ENCODE measurements at regions not wholly inside any gene's neighbourhood (a gene's known extent, or its start where the extent isn't known, plus 50 kb on each side); places are given as distances from the start of the nearest gene placed in this dataset.

- TF ChIP-seq MYC (IDR thresholded peaks at IDR 0.05; ENCODE audit: low read depth, low read length), result no peak
- TF ChIP-seq MYC (CRISPR knock-in tag; IDR thresholded peaks at IDR 0.05; ENCODE audit: borderline replicate concordance, low read depth), result no peak
- no peak for TF ChIP-seq POLR2AphosphoS5 (IDR thresholded peaks at IDR 0.05; ENCODE audit: control insufficient read depth, insufficient read depth, low read depth, low read length)
- TF ChIP-seq SMARCB1 (IDR thresholded peaks at IDR 0.05; ENCODE audit: insufficient read length, low read depth), result no peak
- TF ChIP-seq, protein P1, sequence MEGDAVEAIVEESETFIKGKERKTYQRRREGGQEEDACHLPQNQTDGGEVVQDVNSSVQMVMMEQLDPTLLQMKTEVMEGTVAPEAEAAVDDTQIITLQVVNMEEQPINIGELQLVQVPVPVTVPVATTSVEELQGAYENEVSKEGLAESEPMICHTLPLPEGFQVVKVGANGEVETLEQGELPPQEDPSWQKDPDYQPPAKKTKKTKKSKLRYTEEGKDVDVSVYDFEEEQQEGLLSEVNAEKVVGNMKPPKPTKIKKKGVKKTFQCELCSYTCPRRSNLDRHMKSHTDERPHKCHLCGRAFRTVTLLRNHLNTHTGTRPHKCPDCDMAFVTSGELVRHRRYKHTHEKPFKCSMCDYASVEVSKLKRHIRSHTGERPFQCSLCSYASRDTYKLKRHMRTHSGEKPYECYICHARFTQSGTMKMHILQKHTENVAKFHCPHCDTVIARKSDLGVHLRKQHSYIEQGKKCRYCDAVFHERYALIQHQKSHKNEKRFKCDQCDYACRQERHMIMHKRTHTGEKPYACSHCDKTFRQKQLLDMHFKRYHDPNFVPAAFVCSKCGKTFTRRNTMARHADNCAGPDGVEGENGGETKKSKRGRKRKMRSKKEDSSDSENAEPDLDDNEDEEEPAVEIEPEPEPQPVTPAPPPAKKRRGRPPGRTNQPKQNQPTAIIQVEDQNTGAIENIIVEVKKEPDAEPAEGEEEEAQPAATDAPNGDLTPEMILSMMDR (IDR thresholded peaks at IDR 0.05 in 2 of 3, conservative IDR thresholded peaks at IDR 0.05 in 1 of 3; ENCODE audit: insufficient read depth in 2 of 3, low read depth in 1 of 3, low read length in 3 of 3), result no peak
- no peak for TF ChIP-seq TRIM28 (IDR thresholded peaks at IDR 0.05)
- no peak for TF ChIP-seq CBFA2T3 (IDR thresholded peaks at IDR 0.05)
- TF ChIP-seq STAT5B (CRISPR knock-in tag; IDR thresholded peaks at IDR 0.05), result no peak
- TF ChIP-seq SUPT5H (IDR thresholded peaks at IDR 0.05), result no peak
- TF ChIP-seq EZH2 (IDR thresholded peaks at IDR 0.05; ENCODE audit: borderline replicate concordance, low read depth, low read length), result no peak
- TF ChIP-seq HDAC1 (IDR thresholded peaks at IDR 0.05), result no peak
- TF ChIP-seq PHB2 (IDR thresholded peaks at IDR 0.05; ENCODE audit: low read depth), result no peak
- TF ChIP-seq, protein P2, sequence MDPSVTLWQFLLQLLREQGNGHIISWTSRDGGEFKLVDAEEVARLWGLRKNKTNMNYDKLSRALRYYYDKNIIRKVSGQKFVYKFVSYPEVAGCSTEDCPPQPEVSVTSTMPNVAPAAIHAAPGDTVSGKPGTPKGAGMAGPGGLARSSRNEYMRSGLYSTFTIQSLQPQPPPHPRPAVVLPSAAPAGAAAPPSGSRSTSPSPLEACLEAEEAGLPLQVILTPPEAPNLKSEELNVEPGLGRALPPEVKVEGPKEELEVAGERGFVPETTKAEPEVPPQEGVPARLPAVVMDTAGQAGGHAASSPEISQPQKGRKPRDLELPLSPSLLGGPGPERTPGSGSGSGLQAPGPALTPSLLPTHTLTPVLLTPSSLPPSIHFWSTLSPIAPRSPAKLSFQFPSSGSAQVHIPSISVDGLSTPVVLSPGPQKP (CRISPR knock-in tag; IDR thresholded peaks at IDR 0.05), result no peak
- no peak for TF ChIP-seq CHCHD3 (CRISPR knock-in tag; IDR thresholded peaks at IDR 0.05)
Observed at GRCh38 chr19:7408251-7408650, 59.5 kb downstream of the ARHGEF18 start.
